ENCODE measurements at regions not wholly inside any gene's neighbourhood (a gene's known extent, or its start where the extent isn't known, plus 50 kb on each side); places are given as distances from the start of the nearest gene placed in this dataset.
"Not testable (repeated sequence)": the region's sequence is repeated elsewhere in the genome, so short reads cannot be mapped to it uniquely, and the experiment has no call there.

- Histone ChIP-seq H3K27me3 (replicated peaks in 2 of 5; ENCODE audit: control insufficient read depth in 4 of 5, insufficient read depth in 5 of 5, low read length in 4 of 5) (no peaks in the 10 kb centered on the region), H3K9me3 (ENCODE audit: control extremely low read depth in 1 of 5, control insufficient read depth in 4 of 5, insufficient read depth in 2 of 5, low read depth in 1 of 5, low read length in 4 of 5) (no peaks in the 10 kb centered on the region), H3K4me3 (ENCODE audit: control insufficient read depth in 1 of 7, extremely low read depth in 1 of 7, insufficient read depth in 4 of 7, low read depth in 2 of 7, low read length in 6 of 7) (no peak overlapping the region), H3K27ac (ENCODE audit: insufficient read depth in 1 of 2, low read depth in 1 of 2, low read length in 2 of 2, poor library complexity in 1 of 2, severe bottlenecking in 2 of 2) (no peak overlapping the region), H3K4me1 (ENCODE audit: control extremely low read depth in 1 of 4, control insufficient read depth in 4 of 4, insufficient read depth in 4 of 4, low read length in 3 of 4) (no peaks in the 10 kb centered on the region), H3K36me3 (ENCODE audit: control insufficient read depth in 4 of 4, insufficient read depth in 4 of 4, low read length in 3 of 4) (no peaks in the 10 kb centered on the region)
- WGBS (ENCODE audit: insufficient coverage) = 82% methylated on average over 1 of the region's 2 CpGs
- ChIA-PET CTCF (no interaction called here), POLR2A (no interaction called here)
- DNase-seq = no peak
Measured at GRCh38 chr3:107464037-107464436, 58.7 kb upstream of the BBX start.

GRCh38 chr3:107465064-107465631 lies 57.6 kb upstream of the BBX start:
- DNase-seq = no peak
- CTCF ChIA-PET = no interaction called here
- WGBS (ENCODE audit: insufficient coverage) = no CpG with 5 or more reads among the region's 3 CpGs
- Histone ChIP-seq H3K27me3 (replicated peaks in 2 of 5; ENCODE audit: control insufficient read depth in 4 of 5, insufficient read depth in 5 of 5, low read length in 4 of 5) (no peaks in the 10 kb centered on the region), H3K4me3 (ENCODE audit: control insufficient read depth in 1 of 7, extremely low read depth in 1 of 7, insufficient read depth in 4 of 7, low read depth in 2 of 7, low read length in 6 of 7) (no peak overlapping the region), H3K36me3 (ENCODE audit: control insufficient read depth in 4 of 4, insufficient read depth in 4 of 4, low read length in 3 of 4) (no peaks in the 10 kb centered on the region), H3K4me1 (ENCODE audit: control extremely low read depth in 1 of 4, control insufficient read depth in 4 of 4, insufficient read depth in 4 of 4, low read length in 3 of 4) (no peaks in the 10 kb centered on the region), H3K9me3 (ENCODE audit: control extremely low read depth in 1 of 5, control insufficient read depth in 4 of 5, insufficient read depth in 2 of 5, low read depth in 1 of 5, low read length in 4 of 5) (no peaks in the 10 kb centered on the region), H3K27ac (ENCODE audit: insufficient read depth in 1 of 2, low read depth in 1 of 2, low read length in 2 of 2, poor library complexity in 1 of 2, severe bottlenecking in 2 of 2) (no peak overlapping the region)
- POLR2A ChIA-PET = no interaction called here

DNA sequence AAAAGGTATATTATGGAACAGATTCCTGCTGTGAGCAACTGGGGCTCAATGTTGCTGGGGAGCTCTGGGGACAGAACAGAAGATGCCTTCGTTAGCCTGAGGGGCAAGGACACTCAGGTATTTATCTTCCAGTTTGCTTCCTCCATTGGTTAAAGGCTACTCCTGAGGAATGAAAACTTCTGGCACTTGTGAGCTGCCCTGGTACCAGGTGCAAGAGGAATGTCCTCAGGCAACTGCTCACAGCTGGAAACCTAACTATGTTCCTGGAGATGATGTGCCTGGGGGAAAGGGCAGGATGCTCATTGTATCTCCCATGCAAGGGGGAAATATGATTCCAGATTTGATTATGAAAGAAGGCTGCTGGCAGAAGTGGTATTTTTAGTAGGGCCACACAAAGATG lies 54.0 kb upstream of the BBX start:
- ChIA-PET CTCF (interaction anchor here (0.5 kb wide), 1 partner anchor 52 kb away, joined by 3 read pairs; no protein-coding TSS in a partner anchor), POLR2A (no interaction called here)
- 100% methylated on average over 1 of the region's 1 CpG for WGBS (ENCODE audit: insufficient coverage)

GRCh38 chr3:107470496-107470895 lies 52.3 kb upstream of the BBX start:
- H3K9me3 ChIP-seq (ENCODE audit: control extremely low read depth in 1 of 5, control insufficient read depth in 4 of 5, insufficient read depth in 2 of 5, low read depth in 1 of 5, low read length in 4 of 5); POLR2A ChIA-PET; DNase-seq; H3K36me3 ChIP-seq (ENCODE audit: control insufficient read depth in 4 of 4, insufficient read depth in 4 of 4, low read length in 3 of 4); H3K4me1 ChIP-seq (ENCODE audit: control extremely low read depth in 1 of 4, control insufficient read depth in 4 of 4, insufficient read depth in 4 of 4, low read length in 3 of 4); H3K27ac ChIP-seq (ENCODE audit: insufficient read depth in 1 of 2, low read depth in 1 of 2, low read length in 2 of 2, poor library complexity in 1 of 2, severe bottlenecking in 2 of 2); H3K4me3 ChIP-seq (ENCODE audit: control insufficient read depth in 1 of 7, extremely low read depth in 1 of 7, insufficient read depth in 4 of 7, low read depth in 2 of 7, low read length in 6 of 7); H3K27me3 ChIP-seq (replicated peaks in 2 of 5; ENCODE audit: control insufficient read depth in 4 of 5, insufficient read depth in 5 of 5, low read length in 4 of 5): not testable (repeated sequence)
- WGBS (ENCODE audit: insufficient coverage) = 85% methylated on average over 7 of the region's 8 CpGs
- CTCF ChIA-PET = interaction anchor here (1.0 to 1.3 kb wide), 3 partner anchors 9 to 199 kb away, joined by 3 read pairs; no protein-coding TSS in a partner anchor

More for the DNA sequence above, 54.0 kb upstream of the BBX start:
- Histone ChIP-seq H3K9me3 (ENCODE audit: control extremely low read depth in 1 of 5, control insufficient read depth in 4 of 5, insufficient read depth in 2 of 5, low read depth in 1 of 5, low read length in 4 of 5) (peaks cover 0 to 2% (median 0%) of the 10 kb centered on the region in 5 experiments), H3K27ac (ENCODE audit: insufficient read depth in 1 of 2, low read depth in 1 of 2, low read length in 2 of 2, poor library complexity in 1 of 2, severe bottlenecking in 2 of 2) (no peak overlapping the region), H3K36me3 (ENCODE audit: control insufficient read depth in 4 of 4, insufficient read depth in 4 of 4, low read length in 3 of 4) (no peaks in the 10 kb centered on the region), H3K27me3 (replicated peaks in 2 of 5; ENCODE audit: control insufficient read depth in 4 of 5, insufficient read depth in 5 of 5, low read length in 4 of 5) (no peaks in the 10 kb centered on the region), H3K4me3 (ENCODE audit: control insufficient read depth in 1 of 7, extremely low read depth in 1 of 7, insufficient read depth in 4 of 7, low read depth in 2 of 7, low read length in 6 of 7) (no peak overlapping the region), H3K4me1 (ENCODE audit: control extremely low read depth in 1 of 4, control insufficient read depth in 4 of 4, insufficient read depth in 4 of 4, low read length in 3 of 4) (no peaks in the 10 kb centered on the region)
- no peak for DNase-seq

All from common myeloid progenitor, CD34-positive (primary cell).